ENCODE measurements at regions not wholly inside any gene's neighbourhood (a gene's known extent, or its start where the extent isn't known, plus 50 kb on each side); places are given as distances from the start of the nearest gene placed in this dataset.

GRCh38 chr16:22633799-22634198 is 123.1 kb downstream of the NPIPB5 start:
- TF ChIP-seq, protein P1, sequence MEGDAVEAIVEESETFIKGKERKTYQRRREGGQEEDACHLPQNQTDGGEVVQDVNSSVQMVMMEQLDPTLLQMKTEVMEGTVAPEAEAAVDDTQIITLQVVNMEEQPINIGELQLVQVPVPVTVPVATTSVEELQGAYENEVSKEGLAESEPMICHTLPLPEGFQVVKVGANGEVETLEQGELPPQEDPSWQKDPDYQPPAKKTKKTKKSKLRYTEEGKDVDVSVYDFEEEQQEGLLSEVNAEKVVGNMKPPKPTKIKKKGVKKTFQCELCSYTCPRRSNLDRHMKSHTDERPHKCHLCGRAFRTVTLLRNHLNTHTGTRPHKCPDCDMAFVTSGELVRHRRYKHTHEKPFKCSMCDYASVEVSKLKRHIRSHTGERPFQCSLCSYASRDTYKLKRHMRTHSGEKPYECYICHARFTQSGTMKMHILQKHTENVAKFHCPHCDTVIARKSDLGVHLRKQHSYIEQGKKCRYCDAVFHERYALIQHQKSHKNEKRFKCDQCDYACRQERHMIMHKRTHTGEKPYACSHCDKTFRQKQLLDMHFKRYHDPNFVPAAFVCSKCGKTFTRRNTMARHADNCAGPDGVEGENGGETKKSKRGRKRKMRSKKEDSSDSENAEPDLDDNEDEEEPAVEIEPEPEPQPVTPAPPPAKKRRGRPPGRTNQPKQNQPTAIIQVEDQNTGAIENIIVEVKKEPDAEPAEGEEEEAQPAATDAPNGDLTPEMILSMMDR (conservative IDR thresholded peaks at IDR 0.05; ENCODE audit: low read depth, low read length), result no peak
- TF ChIP-seq EZH2 (IDR thresholded peaks at IDR 0.05; ENCODE audit: borderline replicate concordance, low read depth, low read length, poor library complexity, severe bottlenecking), result no peak

Measured in A673 (cell line).